Right hindlimb (tissue), 1 donor: ENCODE measurements at regions not wholly inside any gene's neighbourhood (a gene's known extent, or its start where the extent isn't known, plus 50 kb on each side); places are given as distances from the start of the nearest gene placed in this dataset.
A peak's percentile ranks its signal among the peaks of the same experiment; 100 is the strongest.
"Not testable (repeated sequence)": the region's sequence is repeated elsewhere in the genome, so short reads cannot be mapped to it uniquely, and the experiment has no call there.

Experiments
- DNase-seq: peaks from one replicate; pipeline ENCODE4 v3.0.0-alpha.2; 2018

DNA sequence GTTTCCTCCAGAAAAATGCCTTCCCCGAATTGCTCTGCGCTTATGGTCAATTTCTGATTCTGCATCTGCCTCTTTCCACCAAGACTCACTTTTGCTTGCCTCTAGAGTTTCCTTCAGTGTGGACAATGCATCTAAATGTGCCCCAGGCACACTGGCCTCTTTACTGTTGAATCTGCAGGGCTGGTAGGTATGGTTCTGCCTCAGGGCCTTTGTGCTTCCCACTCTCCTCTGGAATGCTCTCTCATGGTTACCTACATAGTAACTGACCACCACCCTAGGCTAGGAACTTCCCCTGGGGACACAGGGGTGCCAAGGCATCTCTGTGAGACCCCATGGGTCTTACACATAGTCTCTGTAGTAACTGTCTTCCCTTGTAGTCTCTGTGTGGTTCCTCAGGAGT lies 1258.6 kb downstream of the CDH12 start:
- DNase-seq: no peak

GRCh38 chr5:21593261-21593660 lies 1259.9 kb downstream of the CDH12 start:
- DNase-seq: no peak

GRCh38 chr5:21581508-21581907 lies 1271.6 kb downstream of the CDH12 start:
- no peak for DNase-seq

- DNase-seq: no peak
Observed at GRCh38 chr5:21574961-21575360, 1278.2 kb downstream of the CDH12 start.

DNA sequence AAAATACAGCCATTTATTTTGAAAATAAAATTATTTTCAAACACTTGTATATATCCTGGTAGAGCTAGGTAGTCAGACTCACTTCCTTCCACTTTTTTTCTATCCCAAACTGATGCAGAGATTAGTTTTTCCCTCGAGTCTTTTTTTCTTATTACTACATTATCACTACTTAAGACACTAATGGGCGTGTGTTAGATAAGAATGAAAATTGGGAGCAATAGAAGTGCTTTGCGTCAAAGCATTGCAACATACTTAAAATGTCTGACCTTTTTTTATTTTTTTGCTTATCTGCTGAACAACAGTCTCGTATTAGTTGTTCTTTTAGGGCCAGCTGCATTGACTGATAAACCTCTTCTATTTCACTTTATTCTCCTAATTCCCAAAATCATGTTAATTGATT lies 1278.7 kb downstream of the CDH12 start:
- DNase-seq: no peak

GRCh38 chr5:21573416-21574314 lies 1279.5 kb downstream of the CDH12 start:
- DNase-seq: peak; percentile 19

DNA sequence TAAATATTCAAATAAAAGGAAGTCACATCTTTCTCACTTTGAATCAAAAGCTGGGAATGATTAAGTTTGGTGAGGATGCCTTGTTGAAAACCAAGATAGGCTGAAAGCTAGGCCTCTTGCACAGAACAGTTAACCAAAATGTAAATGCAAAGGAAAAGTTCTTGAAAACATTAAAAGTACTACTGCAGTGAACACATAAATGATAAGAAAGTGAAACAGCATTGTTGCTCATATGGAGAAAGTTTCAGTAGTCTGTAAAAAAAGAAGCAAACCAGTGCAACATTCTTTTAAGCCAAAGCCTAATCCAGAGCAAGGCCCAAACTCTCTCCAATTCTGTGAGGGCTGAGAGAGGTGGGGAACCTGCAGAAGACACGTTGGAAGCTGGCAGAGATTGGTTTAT lies 1281.9 kb downstream of the CDH12 start:
- DNase-seq: not testable (repeated sequence)

- DNase-seq: not testable (repeated sequence)
Observed at GRCh38 chr5:21559109-21559508, 1294.0 kb downstream of the CDH12 start.

DNA sequence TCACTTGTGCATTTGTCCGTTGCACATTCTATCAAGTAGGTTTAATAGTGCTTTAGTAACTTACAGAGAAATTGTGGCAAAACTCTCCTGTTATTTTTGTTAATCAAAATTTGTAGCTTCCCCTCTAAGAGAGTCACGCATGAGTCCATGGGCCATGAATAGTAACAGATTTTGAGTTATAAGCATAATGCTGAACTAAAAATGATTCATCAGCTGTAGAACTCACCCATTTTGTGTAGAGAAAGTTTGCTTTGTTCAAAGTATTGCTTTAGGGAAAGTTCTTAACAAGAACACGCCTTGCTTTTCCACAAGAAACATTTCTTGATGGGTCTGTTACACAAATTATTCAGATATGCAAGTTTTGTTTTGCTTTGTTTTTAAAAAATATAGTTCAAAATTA lies 1300.9 kb downstream of the CDH12 start:
- not testable (repeated sequence) for DNase-seq

GRCh38 chr5:21550916-21551315 lies 1302.2 kb downstream of the CDH12 start:
- not testable (repeated sequence) for DNase-seq

DNA sequence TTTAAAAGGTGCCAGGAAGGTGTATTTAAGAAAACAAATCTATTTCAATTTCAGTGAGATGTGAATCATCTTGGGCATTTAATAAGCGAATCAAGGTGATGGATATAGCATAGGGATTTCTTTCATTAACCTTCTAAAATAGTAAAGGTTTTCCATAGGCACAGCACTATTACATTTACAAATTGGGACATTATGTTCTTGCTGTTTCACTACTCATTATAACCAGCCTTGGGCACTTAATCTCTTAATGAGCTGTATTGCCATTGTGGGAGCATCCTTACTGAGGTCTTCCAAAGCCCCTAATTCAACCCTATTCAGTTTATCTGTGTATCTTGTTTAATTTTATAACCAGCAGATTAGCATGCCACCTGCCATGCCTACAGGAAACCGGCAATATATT lies 1305.5 kb downstream of the CDH12 start:
- DNase-seq: not testable (repeated sequence)

DNA sequence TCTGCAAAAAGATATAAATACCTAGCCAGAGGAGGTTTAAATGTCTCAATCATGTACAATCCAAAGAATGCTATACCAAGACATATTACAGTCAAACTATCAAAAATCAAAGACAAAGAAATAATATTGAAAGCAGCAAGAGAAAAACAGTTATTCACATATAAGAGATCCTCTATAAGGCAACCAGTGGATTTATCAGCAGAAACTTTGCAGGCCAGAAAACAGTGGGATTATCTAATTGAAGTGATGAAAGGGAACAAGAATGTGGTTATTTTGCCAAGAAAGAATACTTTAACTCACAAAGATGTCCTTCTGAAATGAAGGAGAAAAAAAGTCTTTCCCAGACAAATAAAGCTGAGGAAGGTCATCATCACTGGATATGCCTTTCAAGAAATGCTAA lies 1318.0 kb downstream of the CDH12 start:
- not testable (repeated sequence) for DNase-seq

GRCh38 chr5:21521157-21521556 lies 1332.0 kb downstream of the CDH12 start:
- DNase-seq: not testable (repeated sequence)

DNA sequence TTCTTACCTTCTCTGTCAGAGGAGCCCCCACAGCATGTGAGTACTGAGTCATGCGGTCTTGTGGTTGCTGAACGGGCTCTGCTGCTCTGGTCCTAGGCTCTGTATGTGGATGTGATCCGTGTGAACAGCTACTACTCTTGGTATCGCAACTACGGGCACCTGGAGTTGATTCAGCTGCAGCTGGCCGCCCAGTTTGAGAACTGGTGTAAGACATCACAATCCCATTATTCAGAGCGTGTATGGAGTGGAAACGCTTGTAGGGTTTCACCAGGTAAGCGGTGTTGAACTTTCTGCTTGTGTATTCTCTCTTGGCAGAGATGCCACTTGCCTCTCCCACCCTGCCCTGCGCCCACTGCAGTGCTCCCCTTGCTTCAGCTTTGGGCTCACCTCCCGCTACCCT lies 1356.2 kb downstream of the CDH12 start:
- not testable (repeated sequence) for DNase-seq

- not testable (repeated sequence) for DNase-seq
Observed at GRCh38 chr5:21496056-21496455, 1357.1 kb downstream of the CDH12 start.

DNA sequence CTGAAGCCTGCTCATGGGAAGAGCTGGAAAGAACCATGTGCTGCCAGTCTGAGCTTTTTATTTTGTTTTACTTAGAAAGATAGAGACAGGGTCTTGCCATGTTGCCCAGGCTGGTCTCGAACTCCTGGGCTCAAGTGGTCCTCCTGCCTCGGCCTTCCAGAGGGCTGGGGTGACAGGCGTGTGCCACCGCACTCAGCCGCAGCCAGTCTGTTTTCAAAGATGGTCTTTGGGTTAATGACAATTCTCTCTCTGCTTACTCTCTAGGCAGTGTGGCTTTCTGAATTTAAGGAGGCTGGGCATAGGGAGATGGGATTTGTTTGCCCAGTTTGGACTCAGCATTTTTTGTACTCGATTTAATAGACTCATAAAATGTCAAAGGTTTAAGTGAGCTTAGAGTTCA lies 1357.9 kb downstream of the CDH12 start:
- DNase-seq: not testable (repeated sequence)

GRCh38 chr5:21494033-21494432 lies 1359.1 kb downstream of the CDH12 start:
- not testable (repeated sequence) for DNase-seq

- not testable (repeated sequence) for DNase-seq
Observed at GRCh38 chr5:21491182-21491581, 1362.0 kb downstream of the CDH12 start.

GRCh38 chr5:21488828-21489227 lies 1364.3 kb downstream of the CDH12 start:
- DNase-seq: not testable (repeated sequence)

- not testable (repeated sequence) for DNase-seq
Observed at GRCh38 chr5:21485458-21486000, 1367.6 kb downstream of the CDH12 start.

DNA sequence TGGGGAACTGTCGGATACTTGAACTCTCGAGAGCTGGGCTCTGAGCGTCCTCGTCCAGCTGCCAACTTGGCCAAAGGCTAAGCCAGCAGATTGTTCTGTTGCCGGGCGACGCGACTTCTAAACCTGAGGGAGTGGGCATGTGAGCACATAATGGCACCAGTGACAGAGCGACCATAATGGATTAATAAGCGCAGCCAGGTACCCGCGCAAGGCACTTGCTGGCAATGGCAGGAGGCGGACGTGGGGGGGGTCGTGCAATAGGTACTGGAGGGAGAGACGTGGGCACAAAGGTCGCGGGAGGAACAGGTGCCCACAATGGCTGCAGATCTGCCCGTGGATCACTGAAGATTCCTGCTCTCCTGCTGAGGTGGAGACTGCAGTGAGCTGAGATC lies 1368.7 kb downstream of the CDH12 start:
- DNase-seq: not testable (repeated sequence)

- not testable (repeated sequence) for DNase-seq
Observed at GRCh38 chr5:21483790-21484497, 1369.2 kb downstream of the CDH12 start.

DNA sequence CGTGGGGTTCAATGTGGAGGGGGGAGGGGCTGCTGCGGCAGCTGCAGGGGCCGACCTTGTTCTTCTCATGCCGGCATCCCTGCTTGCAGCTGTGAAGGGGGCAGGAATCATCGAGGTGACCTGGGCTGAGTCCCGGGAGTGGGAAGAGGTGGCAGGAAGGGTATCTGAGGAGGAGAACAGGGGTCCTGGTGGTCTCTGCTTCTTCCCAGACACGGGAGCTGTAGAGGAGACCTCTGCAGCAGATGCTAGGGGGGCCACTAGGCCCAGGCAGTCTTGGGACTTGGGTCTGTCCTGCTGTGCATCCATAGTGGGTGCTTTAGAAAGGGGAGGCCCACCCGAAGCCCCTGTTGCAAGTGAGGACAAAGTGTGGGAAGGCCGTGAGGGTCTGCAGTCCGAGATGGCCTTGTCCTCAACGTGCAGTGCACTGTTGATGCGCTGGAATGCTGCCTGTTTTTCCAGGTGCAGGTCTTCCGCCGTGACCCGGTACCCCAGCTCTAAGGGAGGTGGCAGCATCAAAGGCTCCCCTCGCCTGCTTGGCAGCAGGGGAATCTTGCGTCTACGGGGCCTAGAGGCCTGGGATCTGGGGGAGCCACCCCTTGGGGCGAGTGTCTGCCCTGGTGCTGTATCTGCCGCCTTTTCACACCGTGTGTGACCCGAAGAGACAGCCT lies 1370.0 kb downstream of the CDH12 start:
- DNase-seq: not testable (repeated sequence)
